Osteoblast (primary cell): ENCODE measurements at regions not wholly inside any gene's neighbourhood (a gene's known extent, or its start where the extent isn't known, plus 50 kb on each side); places are given as distances from the start of the nearest gene placed in this dataset.

Experiments used
- DNase-seq: peaks from one replicate; pipeline ENCODE4 v3.0.0; 2011; ENCODE audit warnings: low spot score, mixed read lengths; ENCODE audit not compliant: insufficient read length; ENCODE audit errors: missing footprints
- H2AFZ ChIP-seq: 2 replicates; pipeline ENCODE4 v1.6.0; 2011; ENCODE audit warnings: mild to moderate bottlenecking, low read length
- H3K27ac ChIP-seq: 2 replicates; pipeline ENCODE4 v1.5.1; 2011; ENCODE audit warnings: mild to moderate bottlenecking, low read depth, low read length, moderate library complexity
- H3K27me3 ChIP-seq: 2 replicates; pipeline ENCODE4 v1.6.0; 2012; ENCODE audit warnings: mild to moderate bottlenecking, control low read depth, inconsistent platforms, low read length, moderate library complexity; ENCODE audit not compliant: insufficient read depth
- H3K36me3 ChIP-seq: 2 replicates; pipeline ENCODE4 v1.5.1; 2011; ENCODE audit warnings: mild to moderate bottlenecking, low read length, control low read depth, moderate library complexity; ENCODE audit not compliant: insufficient read depth
- H3K4me1 ChIP-seq: 2 replicates; pipeline ENCODE4 v1.5.1; 2011; ENCODE audit warnings: mild to moderate bottlenecking, low read length, control low read depth, moderate library complexity; ENCODE audit not compliant: insufficient read depth
- H3K4me2 ChIP-seq: 2 replicates; pipeline ENCODE4 v1.6.0; 2011; ENCODE audit warnings: mild to moderate bottlenecking, low read length; ENCODE audit not compliant: insufficient read depth
- H3K4me3 ChIP-seq: fragments of 200-600 bp; sonication (generic); 3 replicates; pipeline ENCODE4 v1.5.1; 2012; ENCODE audit warnings: mild to moderate bottlenecking, low read length, inconsistent platforms; ENCODE audit not compliant: insufficient read depth
- H3K79me2 ChIP-seq: 2 replicates; pipeline ENCODE4 v1.6.0; 2012; ENCODE audit warnings: mild to moderate bottlenecking, low read length, control low read depth, inconsistent platforms; ENCODE audit not compliant: insufficient read depth
- H3K9me3 ChIP-seq: 2 replicates; pipeline ENCODE4 v1.5.1; 2011; ENCODE audit warnings: low read depth, low read length, control low read depth
- H4K20me1 ChIP-seq: 2 replicates; pipeline ENCODE4 v1.6.0; 2012; ENCODE audit warnings: mild to moderate bottlenecking, low read length, control low read depth; ENCODE audit not compliant: insufficient read depth
- CTCF ChIP-seq: IDR thresholded peaks from 2 replicates; pipeline ENCODE4 v1.5.1; 2011; ENCODE audit warnings: mild to moderate bottlenecking, low read depth, low read length, moderate library complexity; ENCODE audit errors: extremely low read depth

DNA sequence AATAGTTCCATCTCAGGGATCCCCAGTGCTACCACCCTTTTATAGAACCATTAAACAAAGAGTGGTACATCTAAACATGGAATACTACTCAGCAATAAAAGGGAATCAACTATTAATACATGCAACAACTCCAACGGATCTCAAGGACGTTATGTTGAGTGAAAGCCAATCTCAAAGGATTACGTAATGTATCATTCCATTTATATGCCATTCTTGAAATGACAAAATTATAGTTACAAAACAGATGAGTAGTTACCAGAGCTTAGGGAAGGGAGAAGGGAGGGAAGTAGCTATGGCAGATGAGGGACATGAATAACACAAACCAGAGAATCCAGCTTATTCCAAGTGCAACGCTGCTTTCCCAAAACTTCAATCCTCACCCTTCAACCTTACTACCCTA lies 69.5 kb downstream of the ACTL7B start:
- DNase-seq, result no peak
- H3K4me2 ChIP-seq, result peak overlapping the region; percentile 52

DNA sequence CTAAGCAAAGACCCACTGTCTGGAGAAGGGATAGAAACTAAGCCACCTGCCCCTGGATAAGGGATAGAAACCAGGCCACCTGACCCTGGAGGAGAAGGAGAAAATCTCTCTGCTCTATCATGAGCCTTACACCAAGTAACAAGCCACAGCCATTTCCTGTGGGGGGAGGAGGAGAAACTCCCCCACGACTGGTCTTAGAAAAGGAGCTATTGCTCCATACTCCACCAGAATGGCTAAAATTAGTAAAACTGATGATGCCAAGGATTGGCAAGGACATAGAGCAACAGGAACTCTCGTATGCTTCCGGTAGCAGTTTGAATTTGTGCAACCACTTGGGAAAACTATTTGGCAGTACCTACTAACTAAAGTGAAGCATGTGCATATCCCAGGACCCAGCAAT lies 70.8 kb downstream of the ACTL7B start:
- no peak overlapping the region for H2AFZ ChIP-seq

More for the DNA sequence above, 69.5 kb downstream of the ACTL7B start:
- peaks cover 7% of the 10 kb centered on the region for H3K27me3 ChIP-seq
- TF ChIP-seq CTCF, result no peak
- no peaks in the 10 kb centered on the region for H3K79me2 ChIP-seq
- H3K4me3 ChIP-seq, result no peak overlapping the region
- H4K20me1 ChIP-seq, result no peaks in the 10 kb centered on the region
- no peak overlapping the region for H3K27ac ChIP-seq
- no peaks in the 10 kb centered on the region for H3K9me3 ChIP-seq
- H3K4me1 ChIP-seq, result peaks cover 30% of the 10 kb centered on the region
- no peak overlapping the region for H2AFZ ChIP-seq
- no peaks in the 10 kb centered on the region for H3K36me3 ChIP-seq

DNA sequence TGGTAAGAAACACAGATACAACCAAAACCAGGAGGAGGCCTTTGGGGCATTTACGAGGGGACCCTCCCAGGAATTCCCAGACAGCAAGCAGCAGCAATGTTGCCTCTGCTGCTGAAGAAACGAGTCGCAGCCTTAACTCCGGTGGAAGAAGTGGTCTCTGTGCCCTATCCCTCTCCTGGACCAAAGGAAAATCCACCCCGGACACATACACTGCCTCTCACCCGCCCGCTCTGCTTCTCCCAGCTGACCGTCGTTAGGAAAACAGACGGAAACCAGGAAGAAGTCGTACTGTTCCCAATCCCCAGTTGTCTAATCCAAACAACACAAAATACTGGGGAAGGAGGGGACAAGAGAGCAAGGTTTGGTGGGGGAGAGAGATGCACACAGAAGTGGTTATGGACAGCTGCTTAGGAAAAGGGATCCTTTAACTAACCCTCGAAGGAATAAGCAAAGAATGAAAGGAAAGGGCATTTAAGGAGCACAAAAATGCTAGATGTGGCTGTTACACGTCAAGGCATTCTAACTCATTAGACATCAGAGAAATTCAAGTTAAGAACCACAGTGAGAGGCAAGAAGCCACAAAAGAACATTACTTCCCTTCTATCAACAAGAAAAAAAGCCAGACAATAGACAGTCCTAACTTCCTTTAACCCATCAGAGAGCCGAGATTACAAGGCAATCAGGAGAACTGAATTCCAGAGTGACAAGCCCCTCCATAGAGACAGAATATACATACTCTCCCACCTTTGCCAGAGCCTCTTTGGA lies 71.9 kb downstream of the ACTL7B start:
- Histone ChIP-seq H3K4me2 (peak overlapping the region; percentile 57), H3K36me3 (no peaks in the 10 kb centered on the region), H3K27me3 (peaks cover 13% of the 10 kb centered on the region), H3K4me1 (peaks cover 30% of the 10 kb centered on the region), H3K79me2 (no peaks in the 10 kb centered on the region), H2AFZ (peak overlapping the region; percentile 85), H3K27ac (no peak overlapping the region), H3K9me3 (no peaks in the 10 kb centered on the region), H3K4me3 (peak overlapping the region; percentile 16), H4K20me1 (no peaks in the 10 kb centered on the region)
- no peak for TF ChIP-seq CTCF
- DNase-seq, result no peak

More for the DNA sequence above, 70.8 kb downstream of the ACTL7B start:
- no peaks in the 10 kb centered on the region for H3K79me2 ChIP-seq
- TF ChIP-seq CTCF, result no peak
- H3K36me3 ChIP-seq, result no peaks in the 10 kb centered on the region
- H3K4me3 ChIP-seq, result no peak overlapping the region
- H4K20me1 ChIP-seq, result no peaks in the 10 kb centered on the region
- peak overlapping the region; percentile 29 for H3K4me2 ChIP-seq
- H3K27me3 ChIP-seq, result peaks cover 4% of the 10 kb centered on the region
- H3K27ac ChIP-seq, result no peak overlapping the region
- peaks cover 30% of the 10 kb centered on the region for H3K4me1 ChIP-seq
- DNase-seq, result no peak
- no peaks in the 10 kb centered on the region for H3K9me3 ChIP-seq

DNA sequence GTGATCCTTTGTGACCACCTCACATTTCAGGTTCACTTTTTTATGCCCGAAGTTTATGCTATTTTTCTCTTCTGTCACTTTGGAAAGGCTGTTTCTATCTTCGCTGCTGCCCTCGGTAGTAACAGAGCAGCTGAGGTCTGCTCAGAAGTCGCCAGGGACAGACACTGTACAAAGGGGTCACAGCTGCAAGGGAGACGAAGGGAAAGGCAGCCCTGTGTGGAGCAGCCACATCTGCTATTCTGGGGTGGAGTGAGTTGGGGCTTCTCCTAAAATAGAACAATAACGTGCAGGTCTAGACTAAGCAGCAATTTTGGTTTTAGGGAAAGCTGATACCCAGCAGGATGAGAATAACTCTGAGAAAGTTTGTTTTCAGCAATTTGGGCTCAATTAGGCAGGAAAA lies 72.5 kb downstream of the ACTL7B start:
- no peaks in the 10 kb centered on the region for H3K9me3 ChIP-seq
- no peaks in the 10 kb centered on the region for H4K20me1 ChIP-seq
- DNase-seq, result no peak
- no peak overlapping the region for H3K4me3 ChIP-seq
- H3K79me2 ChIP-seq, result no peaks in the 10 kb centered on the region
- peak overlapping the region; percentile 85 for H2AFZ ChIP-seq
- no peak for TF ChIP-seq CTCF
- peaks cover 19% of the 10 kb centered on the region for H3K27me3 ChIP-seq
- peaks cover 30% of the 10 kb centered on the region for H3K4me1 ChIP-seq
- H3K27ac ChIP-seq, result no peak overlapping the region
- H3K36me3 ChIP-seq, result no peaks in the 10 kb centered on the region
- peak overlapping the region; percentile 57 for H3K4me2 ChIP-seq
